Suprapubic skin (tissue), 3 donors: ENCODE measurements at regions not wholly inside any gene's neighbourhood (a gene's known extent, or its start where the extent isn't known, plus 50 kb on each side); places are given as distances from the start of the nearest gene placed in this dataset.

Source experiments
- CTCF ChIP-seq, 2 donors: fragments of 200-600 bp in 1 of 2; fragments of 450-650 bp in 1 of 2; sonication (generic) in 1 of 2; IDR thresholded peaks; one replicate each; pipeline ENCODE4 v1.5.1; 2016 to 2019; ENCODE audit warnings: antibody characterized with exemption in 2 of 2, mild to moderate bottlenecking in 1 of 2, moderate library complexity in 1 of 2
- EP300 ChIP-seq: sonication (generic); formaldehyde crosslinking; IDR thresholded peaks from one replicate; pipeline ENCODE4 v1.6.1; 2017; ENCODE audit warnings: antibody characterized with exemption
- POLR2A ChIP-seq, 2 donors: fragments of 450-650 bp; IDR thresholded peaks; one replicate each; pipeline ENCODE4 v1.6.1; 2017; ENCODE audit warnings: antibody characterized with exemption in 2 of 2, mild to moderate bottlenecking in 2 of 2, moderate library complexity in 2 of 2

DNA sequence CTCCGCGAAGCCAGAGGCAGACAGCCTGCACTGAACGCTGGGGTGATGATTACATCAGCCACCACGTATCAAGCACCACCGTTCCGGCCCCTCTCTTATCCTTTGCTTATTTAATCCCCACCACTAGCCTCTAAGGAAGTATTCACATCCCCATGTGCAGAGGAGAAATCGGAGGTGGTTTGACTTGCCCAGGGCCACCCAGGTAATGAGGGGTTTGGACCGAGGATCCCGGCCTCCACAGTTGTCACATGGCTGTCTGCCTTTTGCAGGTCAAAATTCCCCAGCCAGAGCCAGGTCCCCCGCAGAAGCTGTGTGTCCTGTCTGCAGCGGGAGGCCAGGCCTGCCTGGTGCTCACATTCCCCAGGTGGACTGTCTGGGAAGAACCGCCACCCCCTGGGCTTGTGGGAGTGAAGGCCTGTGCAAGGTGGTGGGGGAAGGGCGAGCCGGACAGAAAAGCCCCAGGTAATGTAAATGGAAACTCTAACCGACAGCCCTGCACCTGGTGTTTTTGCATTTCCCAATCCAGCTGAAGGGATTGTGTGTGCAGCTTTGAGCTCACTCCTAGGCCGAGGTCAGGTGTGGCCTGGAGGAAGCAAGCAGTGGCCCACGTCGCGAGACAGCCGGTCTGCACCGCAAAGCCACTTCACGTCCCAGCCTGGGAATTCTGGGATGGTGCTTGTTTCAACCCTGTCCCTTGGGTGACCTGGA, 108.5 kb upstream of the ID2 start:
- TF ChIP-seq CTCF (IDR thresholded peaks at IDR 0.05), result no peak
- no peak for TF ChIP-seq POLR2A (IDR thresholded peaks at IDR 0.05)
- TF ChIP-seq EP300, result no peak
